H9 (cell line): ENCODE measurements at regions not wholly inside any gene's neighbourhood (a gene's known extent, or its start where the extent isn't known, plus 50 kb on each side); places are given as distances from the start of the nearest gene placed in this dataset.

Experiments
- DNase-seq: peaks from one replicate; pipeline ENCODE4 v3.0.0-alpha.2; 2017
- H2AFZ ChIP-seq: one replicate; pipeline ENCODE4 v1.6.1; 2013; ENCODE audit warnings: mild to moderate bottlenecking, low read length, control low read depth, moderate library complexity
- H2AK5ac ChIP-seq: 2 replicates; pipeline ENCODE4 v1.6.1; 2013; ENCODE audit warnings: low read length, control low read depth, mixed read lengths; ENCODE audit not compliant: insufficient read length
- H2BK120ac ChIP-seq: one replicate; pipeline ENCODE4 v1.6.1; 2013; ENCODE audit warnings: low read depth, mild to moderate bottlenecking, low read length, control low read depth, inconsistent platforms; ENCODE audit not compliant: poor library complexity, severe bottlenecking
- H2BK12ac ChIP-seq: 2 replicates; pipeline ENCODE4 v1.6.1; 2013; ENCODE audit warnings: low read length, control low read depth, mixed read lengths, low read depth; ENCODE audit not compliant: insufficient read length
- H2BK15ac ChIP-seq: 2 replicates; pipeline ENCODE4 v1.6.1; 2013; ENCODE audit warnings: low read depth, low read length, control low read depth
- H2BK20ac ChIP-seq: one replicate; pipeline ENCODE4 v1.6.1; 2013; ENCODE audit warnings: low read depth, mild to moderate bottlenecking, low read length, control low read depth, inconsistent platforms; ENCODE audit not compliant: poor library complexity, severe bottlenecking
- H2BK5ac ChIP-seq: 2 replicates; pipeline ENCODE4 v1.6.1; 2013; ENCODE audit warnings: low read length, control low read depth, mixed read lengths; ENCODE audit not compliant: insufficient read length
- H3K14ac ChIP-seq: 2 replicates; pipeline ENCODE4 v1.6.1; 2013; ENCODE audit warnings: low read length, control low read depth; ENCODE audit not compliant: insufficient read depth
- H3K18ac ChIP-seq: 2 replicates; pipeline ENCODE4 v1.6.1; 2013; ENCODE audit warnings: low read depth, mild to moderate bottlenecking, mixed read lengths, low read length, control low read depth; ENCODE audit not compliant: insufficient read length
- H3K23ac ChIP-seq: 2 replicates; pipeline ENCODE4 v1.6.1; 2013; ENCODE audit warnings: low read length, control low read depth, mixed read lengths, low read depth; ENCODE audit not compliant: insufficient read length
- H3K23me2 ChIP-seq: 2 replicates; pipeline ENCODE4 v1.6.1; 2013; ENCODE audit warnings: low read depth, mild to moderate bottlenecking, mixed read lengths, low read length, control low read depth; ENCODE audit not compliant: insufficient read length, poor library complexity, severe bottlenecking
- H3K27ac ChIP-seq: 2 replicates; pipeline ENCODE4 v1.5.1; 2013; ENCODE audit warnings: low read length, control low read depth, mixed read lengths, low read depth; ENCODE audit not compliant: insufficient read length
- H3K27me3 ChIP-seq: 2 replicates; pipeline ENCODE4 v1.6.1; 2013; ENCODE audit warnings: low read length, control low read depth, inconsistent platforms; ENCODE audit not compliant: insufficient read depth
- H3K4ac ChIP-seq: 2 replicates; pipeline ENCODE4 v1.6.1; 2013; ENCODE audit warnings: low read depth, mild to moderate bottlenecking, control low read depth, inconsistent platforms, low read length, moderate library complexity
- H3K4me1 ChIP-seq: 2 replicates; pipeline ENCODE4 v1.6.1; 2013; ENCODE audit warnings: low read length, control low read depth, inconsistent platforms; ENCODE audit not compliant: insufficient read depth
- H3K4me2 ChIP-seq: 2 replicates; pipeline ENCODE4 v1.6.1; 2013; ENCODE audit warnings: low read length, control low read depth, mixed read lengths; ENCODE audit not compliant: insufficient read length, insufficient read depth
- H3K56ac ChIP-seq: 2 replicates; pipeline ENCODE4 v1.6.1; 2013; ENCODE audit warnings: low read depth, mild to moderate bottlenecking, mixed read lengths, low read length, control low read depth; ENCODE audit not compliant: insufficient read length
- H3K79me1 ChIP-seq: 2 replicates; pipeline ENCODE4 v1.6.1; 2013; ENCODE audit warnings: low read depth, mild to moderate bottlenecking, moderate library complexity, low read length, control low read depth, inconsistent platforms; ENCODE audit not compliant: insufficient read depth, poor library complexity, severe bottlenecking
- H3K79me2 ChIP-seq: 2 replicates; pipeline ENCODE4 v1.6.1; 2013; ENCODE audit warnings: low read length, control low read depth, inconsistent platforms; ENCODE audit not compliant: insufficient read depth
- H3K9ac ChIP-seq: 2 replicates; pipeline ENCODE4 v1.6.1; 2013; ENCODE audit warnings: low read length, control low read depth, mixed read lengths; ENCODE audit not compliant: insufficient read length; ENCODE audit errors: extremely low read depth
- H3K9me3 ChIP-seq: one replicate; pipeline ENCODE4 v1.6.1; 2013; ENCODE audit warnings: low read depth, low read length, inconsistent platforms; ENCODE audit not compliant: control insufficient read depth
- H3T11ph ChIP-seq: one replicate; pipeline ENCODE4 v1.6.1; 2013; ENCODE audit warnings: mild to moderate bottlenecking, low read length, control low read depth, inconsistent platforms
- H4K20me1 ChIP-seq: one replicate; pipeline ENCODE4 v1.6.1; 2013; ENCODE audit not compliant: control insufficient read depth, insufficient read length, insufficient read depth
- H4K5ac ChIP-seq: 2 replicates; pipeline ENCODE4 v1.6.1; 2013; ENCODE audit warnings: low read depth, mild to moderate bottlenecking, mixed read lengths, low read length, control low read depth; ENCODE audit not compliant: insufficient read length
- H4K8ac ChIP-seq: replicated peaks from 2 replicates; pipeline ENCODE4 v1.6.1; 2013; ENCODE audit warnings: low read length, control low read depth, mixed read lengths, low read depth; ENCODE audit not compliant: insufficient read length
- H4K91ac ChIP-seq: 2 replicates; pipeline ENCODE4 v1.6.1; 2013; ENCODE audit warnings: low read depth, mild to moderate bottlenecking, moderate library complexity, mixed read lengths, low read length, control low read depth; ENCODE audit not compliant: insufficient read length
- H3K27ac Mint-ChIP-seq, 3 experiments: 2 replicates in 2 of 3; 3 replicates in 1 of 3; pipeline ENCODE4 v1.8.0; 2020 to 2021; ENCODE audit warnings: mixed read lengths in 3 of 3, mild to moderate bottlenecking in 1 of 3, moderate library complexity in 1 of 3
- H3K27me3 Mint-ChIP-seq: 2 replicates; pipeline ENCODE4 v1.8.0; 2021; ENCODE audit warnings: low read depth, mild to moderate bottlenecking, moderate library complexity, mixed read lengths
- H3K36me3 Mint-ChIP-seq, 3 experiments: 2 replicates in 2 of 3; 3 replicates in 1 of 3; pipeline ENCODE4 v1.8.0; 2020 to 2021; ENCODE audit warnings: low read depth in 3 of 3, mixed read lengths in 3 of 3; ENCODE audit not compliant: insufficient read depth in 1 of 3
- H3K4me1 Mint-ChIP-seq, 2 experiments: 2 replicates each; pipeline ENCODE4 v1.8.0; 2020; ENCODE audit warnings: mixed read lengths in 2 of 2
- H3K4me3 Mint-ChIP-seq, 2 experiments: 2 replicates in 1 of 2; 3 replicates in 1 of 2; pipeline ENCODE4 v1.8.0; 2020 to 2021; ENCODE audit warnings: mild to moderate bottlenecking in 2 of 2, mixed read lengths in 2 of 2, moderate library complexity in 1 of 2
- H3K9me3 Mint-ChIP-seq, 2 experiments: 2 replicates in 1 of 2; 3 replicates in 1 of 2; pipeline ENCODE4 v1.8.0; 2020; ENCODE audit warnings: mild to moderate bottlenecking in 2 of 2, mixed read lengths in 2 of 2, moderate library complexity in 1 of 2
- CTCF ChIP-seq: fragments of 200-600 bp; sonication (generic); conservative IDR thresholded peaks from 3 replicates; pipeline ENCODE4 v1.8.0; 2021; ENCODE audit warnings: antibody characterized with exemption, mild to moderate bottlenecking
- WGBS: extraction: QIAGEN DNeasy Blood & Tissue Kit; methylation state at CpG from one replicate; pipeline ENCODE4 v1.1.7; 2013; ENCODE audit warnings: missing lambda C conversion rate, low lambda C conversion rate, mixed read lengths; ENCODE audit not compliant: insufficient read length; ENCODE audit errors: extremely low coverage; 5-methylcytosine and 5-hydroxymethylcytosine counted together

- H4K91ac ChIP-seq, result no peak overlapping the region
- no peak overlapping the region for H2BK20ac ChIP-seq
- no peak overlapping the region for H2AFZ ChIP-seq
- no peaks in the 10 kb centered on the region for H3K9me3 ChIP-seq
- no peak overlapping the region for H3K27ac ChIP-seq
- no peak overlapping the region for H2BK12ac ChIP-seq
- no peak for TF ChIP-seq CTCF
- no peaks in the 10 kb centered on the region for H3K79me1 ChIP-seq
- Mint-ChIP-seq H3K27me3 (peaks cover 13% of the 10 kb centered on the region), H3K4me3 (no peak overlapping the region), H3K9me3 (no peaks in the 10 kb centered on the region), H3K27ac (no peak overlapping the region), H3K4me1 (peaks cover 13 to 29% of the 10 kb centered on the region in 2 experiments), H3K36me3 (no peaks in the 10 kb centered on the region)
- no peak overlapping the region for H3K18ac ChIP-seq
- no peak overlapping the region for H4K8ac ChIP-seq
- no peak overlapping the region for H3K4ac ChIP-seq
- no peak overlapping the region for H2BK5ac ChIP-seq
- H3K14ac ChIP-seq, result no peak overlapping the region
- H3K23ac ChIP-seq, result no peak overlapping the region
- no peak overlapping the region for H3K56ac ChIP-seq
- H3K4me2 ChIP-seq, result no peak overlapping the region
- no peak overlapping the region for H4K5ac ChIP-seq
- H2AK5ac ChIP-seq, result no peak overlapping the region
- no CpG with 5 or more reads among the region's 16 CpGs for WGBS
- peaks cover 3% of the 10 kb centered on the region for H3K23me2 ChIP-seq
- H3K27me3 ChIP-seq, result no peaks in the 10 kb centered on the region
- H3K9ac ChIP-seq, result no peak overlapping the region
- H2BK120ac ChIP-seq, result no peak overlapping the region
- H3K79me2 ChIP-seq, result no peaks in the 10 kb centered on the region
- no peaks in the 10 kb centered on the region; the same call in 1 of the 2 replicates for H3K4me1 ChIP-seq
- H3T11ph ChIP-seq, result no peak overlapping the region
- DNase-seq, result peak; percentile 21
- H2BK15ac ChIP-seq, result no peak overlapping the region
- H4K20me1 ChIP-seq, result no peaks in the 10 kb centered on the region
Observed at GRCh38 chr22:49660321-49660720, 167.4 kb downstream of the BRD1 start.
